WTC11 (cell line): ENCODE measurements at regions not wholly inside any gene's neighbourhood (a gene's known extent, or its start where the extent isn't known, plus 50 kb on each side); places are given as distances from the start of the nearest gene placed in this dataset.

Experiments
- ATAC-seq: fragments of 200-7000 bp; cut with Tn5 transposase; 2 replicates; pipeline ENCODE4 v1.10.0; 2021; ENCODE audit warnings: mild to moderate bottlenecking, moderate library complexity
- CTCF ChIA-PET: fragments of 300-600 bp; sonication (Branson Sonifier 250); formaldehyde crosslinking; loops from one replicate; lab custom pipeline; 2021; ENCODE audit warnings: antibody characterized with exemption; lab: Charles Lee
- POLR2A ChIA-PET: fragments of 350-600 bp; sonication (Branson Sonifier 250); formaldehyde crosslinking; loops from one replicate; lab custom pipeline; 2021; ENCODE audit warnings: antibody characterized with exemption; lab: Charles Lee
- DNase-seq: peaks from one replicate; pipeline ENCODE4 v3.0.0; 2021; ENCODE audit warnings: low spot score
- H3K27ac Mint-ChIP-seq: 2 replicates; pipeline ENCODE4 v1.8.0; 2021; ENCODE audit warnings: mixed read lengths
- H3K27me3 Mint-ChIP-seq: 2 replicates; pipeline ENCODE4 v1.8.0; 2021; ENCODE audit warnings: low read depth, mild to moderate bottlenecking, moderate library complexity, mixed read lengths
- H3K36me3 Mint-ChIP-seq: 2 replicates; pipeline ENCODE4 v1.8.0; 2021; ENCODE audit warnings: mixed read lengths
- H3K4me1 Mint-ChIP-seq: 2 replicates; pipeline ENCODE4 v1.8.0; 2022; ENCODE audit warnings: mixed read lengths
- H3K4me3 Mint-ChIP-seq: 2 replicates; pipeline ENCODE4 v1.8.0; 2021; ENCODE audit warnings: mild to moderate bottlenecking, moderate library complexity, mixed read lengths
- H3K9me3 Mint-ChIP-seq: 2 replicates; pipeline ENCODE4 v1.8.0; 2021; ENCODE audit warnings: mixed read lengths
- ATF1 ChIP-seq: sonication (generic); formaldehyde crosslinking; IDR thresholded peaks from 2 replicates; pipeline ENCODE4 v1.8.1; 2023; ENCODE audit warnings: mild to moderate bottlenecking, moderate library complexity, missing genetic modification reagents
- ETV6 ChIP-seq: sonication (generic); formaldehyde crosslinking; IDR thresholded peaks from 2 replicates; pipeline ENCODE4 v1.8.1; 2022; ENCODE audit warnings: mild to moderate bottlenecking, missing genetic modification reagents
- FOXJ3 ChIP-seq: sonication (generic); formaldehyde crosslinking; IDR thresholded peaks from 2 replicates; pipeline ENCODE4 v1.9.0; 2021; ENCODE audit warnings: missing genetic modification reagents, mild to moderate bottlenecking, borderline replicate concordance
- FOXK1 ChIP-seq: sonication (generic); formaldehyde crosslinking; IDR thresholded peaks from 2 replicates; pipeline ENCODE4 v1.8.0; 2022; ENCODE audit warnings: mild to moderate bottlenecking, moderate library complexity, missing genetic modification reagents
- GRHL2 ChIP-seq: fragments of 250-450 bp; sonication (Bioruptor Pico); IDR thresholded peaks from 2 replicates; pipeline ENCODE4 v1.8.0; 2022; ENCODE audit warnings: mild to moderate bottlenecking, moderate library complexity; ENCODE audit not compliant: insufficient replicate concordance, severe bottlenecking
- IRF2 ChIP-seq: sonication (generic); formaldehyde crosslinking; IDR thresholded peaks from 2 replicates; pipeline ENCODE4 v1.8.0; 2022; ENCODE audit warnings: low read depth, missing genetic modification reagents, borderline replicate concordance
- JAZF1 ChIP-seq: fragments of 250-450 bp; sonication (Bioruptor Pico); IDR thresholded peaks from 2 replicates; pipeline ENCODE4 v1.9.0; 2021; ENCODE audit warnings: moderate library complexity, mild to moderate bottlenecking, inconsistent platforms
- SMAD4 ChIP-seq: sonication (generic); formaldehyde crosslinking; IDR thresholded peaks from 2 replicates; pipeline ENCODE4 v1.8.0; 2022; ENCODE audit warnings: mild to moderate bottlenecking, missing genetic modification reagents
- TEAD4 ChIP-seq: sonication (generic); formaldehyde crosslinking; IDR thresholded peaks from 2 replicates; pipeline ENCODE4 v1.8.0; 2022; ENCODE audit warnings: mild to moderate bottlenecking, missing genetic modification reagents
- TP53 ChIP-seq: sonication (generic); formaldehyde crosslinking; IDR thresholded peaks from 2 replicates; pipeline ENCODE4 v1.8.1; 2023; ENCODE audit warnings: mild to moderate bottlenecking, missing genetic modification reagents
- ZNF121 ChIP-seq: sonication (generic); formaldehyde crosslinking; IDR thresholded peaks from 2 replicates; pipeline ENCODE4 v1.8.0; 2023; ENCODE audit warnings: missing genetic modification reagents
- ZNF219 ChIP-seq: sonication (generic); formaldehyde crosslinking; IDR thresholded peaks from 2 replicates; pipeline ENCODE4 v1.8.0; 2023; ENCODE audit warnings: missing genetic modification reagents, mild to moderate bottlenecking, borderline replicate concordance
- ZNF263 ChIP-seq: sonication (generic); formaldehyde crosslinking; IDR thresholded peaks from 2 replicates; pipeline ENCODE4 v1.8.1; 2022; ENCODE audit warnings: low read depth, mild to moderate bottlenecking, moderate library complexity, missing genetic modification reagents
- ZNF423 ChIP-seq: fragments of 250-450 bp; sonication (Bioruptor Pico); IDR thresholded peaks from 2 replicates; pipeline ENCODE4 v2.1.2; 2022; ENCODE audit warnings: mild to moderate bottlenecking, moderate library complexity
- TF ChIP-seq, protein P1 (sequence below): fragments of 250-450 bp; sonication (Bioruptor Pico); IDR thresholded peaks from 2 replicates; pipeline ENCODE4 v2.1.2; 2022; ENCODE audit warnings: mild to moderate bottlenecking, moderate library complexity
- TF ChIP-seq, protein P2 (sequence below): fragments of 250-450 bp; sonication (Bioruptor Pico); IDR thresholded peaks from 2 replicates; pipeline ENCODE4 v1.9.0; 2021; ENCODE audit warnings: moderate library complexity, mild to moderate bottlenecking, inconsistent platforms, borderline replicate concordance
- TF ChIP-seq, protein P3 (sequence below): sonication (generic); formaldehyde crosslinking; IDR thresholded peaks from 2 replicates; pipeline ENCODE4 v1.8.1; 2023; ENCODE audit warnings: mild to moderate bottlenecking, missing genetic modification reagents
- TF ChIP-seq, protein P4 (sequence below): sonication (generic); formaldehyde crosslinking; IDR thresholded peaks from 2 replicates; pipeline ENCODE4 v1.8.0; 2022; ENCODE audit warnings: mild to moderate bottlenecking, missing genetic modification reagents
- TF ChIP-seq, protein P5 (sequence below): fragments of 250-450 bp; sonication (Bioruptor Pico); IDR thresholded peaks from 2 replicates; pipeline ENCODE4 v1.9.0; 2021; ENCODE audit warnings: mild to moderate bottlenecking, borderline replicate concordance

DNA sequence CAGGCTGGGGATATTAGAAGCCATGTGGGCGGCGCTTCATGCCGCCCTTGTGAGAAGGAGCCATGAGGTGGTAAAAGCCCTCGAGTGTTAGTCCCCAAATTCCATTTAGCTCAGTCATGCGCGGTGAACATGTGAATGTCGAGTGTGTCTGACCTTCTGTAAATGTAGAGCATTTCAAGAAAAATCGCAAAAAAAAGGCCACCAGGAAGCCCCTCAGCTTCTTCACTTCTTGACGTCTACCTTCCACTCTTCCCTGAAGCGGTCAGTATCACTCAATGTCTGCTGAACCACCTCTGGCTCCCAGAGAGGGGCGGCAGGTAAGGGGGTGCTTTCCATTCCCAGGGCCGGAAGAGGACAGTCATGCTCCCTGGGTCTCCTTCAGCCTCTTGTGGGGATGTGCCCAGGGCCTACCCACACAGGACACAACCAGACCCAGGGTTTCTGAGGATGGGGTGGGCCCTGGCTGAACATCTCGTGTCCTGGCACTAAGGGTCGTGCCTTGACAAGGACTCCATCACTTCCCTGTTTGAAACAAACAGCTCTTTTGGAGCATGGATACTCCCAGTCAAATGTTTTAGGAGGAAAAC is 274.9 kb downstream of the FAM43A start:
- Mint-ChIP-seq H3K36me3 (no peaks in the 10 kb centered on the region), H3K27ac (no peak overlapping the region)

DNA sequence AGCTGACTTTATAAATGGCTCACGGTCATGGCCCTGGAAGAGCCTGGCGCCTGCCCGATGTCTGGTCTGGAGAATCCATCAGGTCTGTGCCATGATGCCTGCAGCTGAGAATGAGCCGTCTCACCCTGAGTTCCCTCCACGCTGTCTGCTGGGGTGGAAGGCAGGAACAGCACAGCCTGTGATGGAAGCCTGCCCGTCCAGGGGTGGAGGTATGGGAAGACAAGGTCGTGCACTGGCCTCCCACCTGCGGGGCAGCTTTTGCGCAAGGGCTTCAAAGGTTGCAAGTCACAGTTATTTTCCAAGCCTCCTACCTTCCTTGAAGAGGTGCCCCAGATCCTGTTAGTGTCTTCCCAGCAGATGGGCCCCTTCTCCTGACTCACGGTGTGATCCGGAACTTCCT is 275.5 kb downstream of the FAM43A start:
- CTCF ChIA-PET, result interaction anchor here (1.0 kb wide), 1 partner anchor 11 kb away, joined by 3 read pairs; no protein-coding TSS in a partner anchor
- no peaks in the 10 kb centered on the region for H3K36me3 Mint-ChIP-seq
- H3K27me3 Mint-ChIP-seq, result no peaks in the 10 kb centered on the region; the same call in 1 of the 2 replicates
- TF ChIP-seq, protein P1, sequence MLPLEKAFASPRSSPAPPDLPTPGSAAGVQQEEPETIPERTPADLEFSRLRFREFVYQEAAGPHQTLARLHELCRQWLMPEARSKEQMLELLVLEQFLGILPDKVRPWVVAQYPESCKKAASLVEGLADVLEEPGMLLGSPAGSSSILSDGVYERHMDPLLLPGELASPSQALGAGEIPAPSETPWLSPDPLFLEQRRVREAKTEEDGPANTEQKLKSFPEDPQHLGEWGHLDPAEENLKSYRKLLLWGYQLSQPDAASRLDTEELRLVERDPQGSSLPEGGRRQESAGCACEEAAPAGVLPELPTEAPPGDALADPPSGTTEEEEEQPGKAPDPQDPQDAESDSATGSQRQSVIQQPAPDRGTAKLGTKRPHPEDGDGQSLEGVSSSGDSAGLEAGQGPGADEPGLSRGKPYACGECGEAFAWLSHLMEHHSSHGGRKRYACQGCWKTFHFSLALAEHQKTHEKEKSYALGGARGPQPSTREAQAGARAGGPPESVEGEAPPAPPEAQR (CRISPR knock-in tag), result no peak
- TF ChIP-seq, protein P2, sequence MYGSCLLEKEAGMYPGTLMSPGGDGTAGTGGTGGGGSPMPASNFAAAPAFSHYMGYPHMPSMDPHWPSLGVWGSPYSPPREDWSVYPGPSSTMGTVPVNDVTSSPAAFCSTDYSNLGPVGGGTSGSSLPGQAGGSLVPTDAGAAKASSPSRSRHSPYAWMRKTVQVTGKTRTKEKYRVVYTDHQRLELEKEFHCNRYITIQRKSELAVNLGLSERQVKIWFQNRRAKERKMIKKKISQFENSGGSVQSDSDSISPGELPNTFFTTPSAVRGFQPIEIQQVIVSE (CRISPR knock-in tag), result no peak
- TF ChIP-seq, protein P3, sequence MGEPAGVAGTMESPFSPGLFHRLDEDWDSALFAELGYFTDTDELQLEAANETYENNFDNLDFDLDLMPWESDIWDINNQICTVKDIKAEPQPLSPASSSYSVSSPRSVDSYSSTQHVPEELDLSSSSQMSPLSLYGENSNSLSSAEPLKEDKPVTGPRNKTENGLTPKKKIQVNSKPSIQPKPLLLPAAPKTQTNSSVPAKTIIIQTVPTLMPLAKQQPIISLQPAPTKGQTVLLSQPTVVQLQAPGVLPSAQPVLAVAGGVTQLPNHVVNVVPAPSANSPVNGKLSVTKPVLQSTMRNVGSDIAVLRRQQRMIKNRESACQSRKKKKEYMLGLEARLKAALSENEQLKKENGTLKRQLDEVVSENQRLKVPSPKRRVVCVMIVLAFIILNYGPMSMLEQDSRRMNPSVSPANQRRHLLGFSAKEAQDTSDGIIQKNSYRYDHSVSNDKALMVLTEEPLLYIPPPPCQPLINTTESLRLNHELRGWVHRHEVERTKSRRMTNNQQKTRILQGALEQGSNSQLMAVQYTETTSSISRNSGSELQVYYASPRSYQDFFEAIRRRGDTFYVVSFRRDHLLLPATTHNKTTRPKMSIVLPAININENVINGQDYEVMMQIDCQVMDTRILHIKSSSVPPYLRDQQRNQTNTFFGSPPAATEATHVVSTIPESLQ (CRISPR knock-in tag), result no peak
- TF ChIP-seq IRF2 (CRISPR knock-in tag), result no peak
- TF ChIP-seq TP53 (CRISPR knock-in tag), result no peak
- TF ChIP-seq, protein P4, sequence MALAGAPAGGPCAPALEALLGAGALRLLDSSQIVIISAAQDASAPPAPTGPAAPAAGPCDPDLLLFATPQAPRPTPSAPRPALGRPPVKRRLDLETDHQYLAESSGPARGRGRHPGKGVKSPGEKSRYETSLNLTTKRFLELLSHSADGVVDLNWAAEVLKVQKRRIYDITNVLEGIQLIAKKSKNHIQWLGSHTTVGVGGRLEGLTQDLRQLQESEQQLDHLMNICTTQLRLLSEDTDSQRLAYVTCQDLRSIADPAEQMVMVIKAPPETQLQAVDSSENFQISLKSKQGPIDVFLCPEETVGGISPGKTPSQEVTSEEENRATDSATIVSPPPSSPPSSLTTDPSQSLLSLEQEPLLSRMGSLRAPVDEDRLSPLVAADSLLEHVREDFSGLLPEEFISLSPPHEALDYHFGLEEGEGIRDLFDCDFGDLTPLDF (CRISPR knock-in tag), result no peak
- TF ChIP-seq ETV6, result no peak
- no peak for TF ChIP-seq FOXK1 (CRISPR knock-in tag)
- TF ChIP-seq FOXJ3, result no peak
- no peak for TF ChIP-seq TEAD4
- ATAC-seq (no peak), DNase-seq (no peak)
- no peaks in the 10 kb centered on the region for H3K9me3 Mint-ChIP-seq
- POLR2A ChIA-PET, result no interaction called here
- H3K4me3 Mint-ChIP-seq, result no peak overlapping the region
- H3K27ac Mint-ChIP-seq, result no peak overlapping the region
- H3K4me1 Mint-ChIP-seq, result no peaks in the 10 kb centered on the region

More for the DNA sequence above, 274.9 kb downstream of the FAM43A start:
- CTCF ChIA-PET, result interaction anchor here (1.0 kb wide), 1 partner anchor 11 kb away, joined by 3 read pairs; no protein-coding TSS in a partner anchor
- no peak for DNase-seq
- TF ChIP-seq ZNF219 (no peak), JAZF1 (CRISPR knock-in tag) (no peak), SMAD4 (CRISPR knock-in tag) (no peak), ATF1 (CRISPR knock-in tag) (no peak), ZNF423 (CRISPR knock-in tag) (no peak), GRHL2 (CRISPR knock-in tag) (no peak), ZNF263 (CRISPR knock-in tag) (no peak), ZNF121 (CRISPR knock-in tag) (no peak)
- TF ChIP-seq, protein P5, sequence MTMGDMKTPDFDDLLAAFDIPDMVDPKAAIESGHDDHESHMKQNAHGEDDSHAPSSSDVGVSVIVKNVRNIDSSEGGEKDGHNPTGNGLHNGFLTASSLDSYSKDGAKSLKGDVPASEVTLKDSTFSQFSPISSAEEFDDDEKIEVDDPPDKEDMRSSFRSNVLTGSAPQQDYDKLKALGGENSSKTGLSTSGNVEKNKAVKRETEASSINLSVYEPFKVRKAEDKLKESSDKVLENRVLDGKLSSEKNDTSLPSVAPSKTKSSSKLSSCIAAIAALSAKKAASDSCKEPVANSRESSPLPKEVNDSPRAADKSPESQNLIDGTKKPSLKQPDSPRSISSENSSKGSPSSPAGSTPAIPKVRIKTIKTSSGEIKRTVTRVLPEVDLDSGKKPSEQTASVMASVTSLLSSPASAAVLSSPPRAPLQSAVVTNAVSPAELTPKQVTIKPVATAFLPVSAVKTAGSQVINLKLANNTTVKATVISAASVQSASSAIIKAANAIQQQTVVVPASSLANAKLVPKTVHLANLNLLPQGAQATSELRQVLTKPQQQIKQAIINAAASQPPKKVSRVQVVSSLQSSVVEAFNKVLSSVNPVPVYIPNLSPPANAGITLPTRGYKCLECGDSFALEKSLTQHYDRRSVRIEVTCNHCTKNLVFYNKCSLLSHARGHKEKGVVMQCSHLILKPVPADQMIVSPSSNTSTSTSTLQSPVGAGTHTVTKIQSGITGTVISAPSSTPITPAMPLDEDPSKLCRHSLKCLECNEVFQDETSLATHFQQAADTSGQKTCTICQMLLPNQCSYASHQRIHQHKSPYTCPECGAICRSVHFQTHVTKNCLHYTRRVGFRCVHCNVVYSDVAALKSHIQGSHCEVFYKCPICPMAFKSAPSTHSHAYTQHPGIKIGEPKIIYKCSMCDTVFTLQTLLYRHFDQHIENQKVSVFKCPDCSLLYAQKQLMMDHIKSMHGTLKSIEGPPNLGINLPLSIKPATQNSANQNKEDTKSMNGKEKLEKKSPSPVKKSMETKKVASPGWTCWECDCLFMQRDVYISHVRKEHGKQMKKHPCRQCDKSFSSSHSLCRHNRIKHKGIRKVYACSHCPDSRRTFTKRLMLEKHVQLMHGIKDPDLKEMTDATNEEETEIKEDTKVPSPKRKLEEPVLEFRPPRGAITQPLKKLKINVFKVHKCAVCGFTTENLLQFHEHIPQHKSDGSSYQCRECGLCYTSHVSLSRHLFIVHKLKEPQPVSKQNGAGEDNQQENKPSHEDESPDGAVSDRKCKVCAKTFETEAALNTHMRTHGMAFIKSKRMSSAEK (CRISPR knock-in tag), result no peak
- TF ChIP-seq, protein P2 (CRISPR knock-in tag), result no peak
- TF ChIP-seq, protein P4 (CRISPR knock-in tag), result no peak
- TF ChIP-seq, all 79 proteins: peak for 0
- no peaks in the 10 kb centered on the region for H3K4me1 Mint-ChIP-seq
- no peaks in the 10 kb centered on the region for H3K9me3 Mint-ChIP-seq
- ATAC-seq, result no peak
- H3K27me3 Mint-ChIP-seq, result no peaks in the 10 kb centered on the region; the same call in 1 of the 2 replicates
- POLR2A ChIA-PET, result no interaction called here
- no peak overlapping the region for H3K4me3 Mint-ChIP-seq
